ENCODE measurements at regions not wholly inside any gene's neighbourhood (a gene's known extent, or its start where the extent isn't known, plus 50 kb on each side); places are given as distances from the start of the nearest gene placed in this dataset.

GRCh38 chr6:148146717-148147462, 195.7 kb upstream of the SASH1 start:
- Histone ChIP-seq H3K4me3 (ENCODE audit: severe bottlenecking) (no peak overlapping the region), H3K9me3 (ENCODE audit: severe bottlenecking) (no peaks in the 10 kb centered on the region), H3K27me3 (ENCODE audit: insufficient read depth, poor library complexity, severe bottlenecking) (no peaks in the 10 kb centered on the region), H3K27ac (ENCODE audit: poor library complexity, severe bottlenecking) (peak overlapping the region; percentile 88), H3K36me3 (ENCODE audit: low read depth) (no peaks in the 10 kb centered on the region), H3K4me1 (ENCODE audit: insufficient read depth, poor library complexity, severe bottlenecking) (peaks cover 17% of the 10 kb centered on the region)
- TF ChIP-seq CTCF (IDR thresholded peaks at IDR 0.05; ENCODE audit: poor library complexity, severe bottlenecking), result no peak
- DNase-seq (ENCODE audit: low spot score), result peak; percentile 89
- ATAC-seq (ENCODE audit: low read depth), result peak; percentile 99

GRCh38 chr6:148147463-148147830, 195.2 kb upstream of the SASH1 start:
- no peak for TF ChIP-seq CTCF (IDR thresholded peaks at IDR 0.05; ENCODE audit: poor library complexity, severe bottlenecking)
- peak overlapping the region; percentile 88 for H3K27ac ChIP-seq (ENCODE audit: poor library complexity, severe bottlenecking)

GRCh38 chr6:148151896-148152643, 190.6 kb upstream of the SASH1 start:
- Histone ChIP-seq H3K4me3 (ENCODE audit: severe bottlenecking) (no peak overlapping the region), H3K27ac (ENCODE audit: poor library complexity, severe bottlenecking) (no peak overlapping the region), H3K27me3 (ENCODE audit: insufficient read depth, poor library complexity, severe bottlenecking) (no peaks in the 10 kb centered on the region), H3K9me3 (ENCODE audit: severe bottlenecking) (no peaks in the 10 kb centered on the region), H3K4me1 (ENCODE audit: insufficient read depth, poor library complexity, severe bottlenecking) (peaks cover under 1% of the 10 kb centered on the region), H3K36me3 (ENCODE audit: low read depth) (no peaks in the 10 kb centered on the region)
- no peak for TF ChIP-seq CTCF (IDR thresholded peaks at IDR 0.05; ENCODE audit: poor library complexity, severe bottlenecking)
- ATAC-seq (ENCODE audit: low read depth) (no peak), DNase-seq (ENCODE audit: low spot score) (no peak)

More at GRCh38 chr6:148147463-148147830, 195.2 kb upstream of the SASH1 start:
- no peak for DNase-seq (ENCODE audit: low spot score)
- Histone ChIP-seq H3K4me1 (ENCODE audit: insufficient read depth, poor library complexity, severe bottlenecking) (peaks cover 17% of the 10 kb centered on the region), H3K27me3 (ENCODE audit: insufficient read depth, poor library complexity, severe bottlenecking) (no peaks in the 10 kb centered on the region), H3K4me3 (ENCODE audit: severe bottlenecking) (no peak overlapping the region), H3K36me3 (ENCODE audit: low read depth) (no peaks in the 10 kb centered on the region), H3K9me3 (ENCODE audit: severe bottlenecking) (no peaks in the 10 kb centered on the region)
- ATAC-seq (ENCODE audit: low read depth), result no peak

- Histone ChIP-seq H3K27ac (ENCODE audit: poor library complexity, severe bottlenecking) (no peak overlapping the region), H3K27me3 (ENCODE audit: insufficient read depth, poor library complexity, severe bottlenecking) (no peaks in the 10 kb centered on the region), H3K36me3 (ENCODE audit: low read depth) (no peaks in the 10 kb centered on the region), H3K4me1 (ENCODE audit: insufficient read depth, poor library complexity, severe bottlenecking) (no peaks in the 10 kb centered on the region), H3K4me3 (ENCODE audit: severe bottlenecking) (no peak overlapping the region), H3K9me3 (ENCODE audit: severe bottlenecking) (no peaks in the 10 kb centered on the region)
- no peak for DNase-seq (ENCODE audit: low spot score)
- TF ChIP-seq CTCF (IDR thresholded peaks at IDR 0.05; ENCODE audit: poor library complexity, severe bottlenecking), result no peak
- no peak for ATAC-seq (ENCODE audit: low read depth)
These were observed 188.0 kb upstream of the SASH1 start for GRCh38 chr6:148154668-148155067.

- H3K4me1 ChIP-seq (ENCODE audit: insufficient read depth, poor library complexity, severe bottlenecking), result no peaks in the 10 kb centered on the region
- H3K36me3 ChIP-seq (ENCODE audit: low read depth), result no peaks in the 10 kb centered on the region
- H3K9me3 ChIP-seq (ENCODE audit: severe bottlenecking), result no peaks in the 10 kb centered on the region
- TF ChIP-seq CTCF (IDR thresholded peaks at IDR 0.05; ENCODE audit: poor library complexity, severe bottlenecking), result no peak
- no peak overlapping the region for H3K27ac ChIP-seq (ENCODE audit: poor library complexity, severe bottlenecking)
- no peaks in the 10 kb centered on the region for H3K27me3 ChIP-seq (ENCODE audit: insufficient read depth, poor library complexity, severe bottlenecking)
- ATAC-seq (ENCODE audit: low read depth) (no peak), DNase-seq (ENCODE audit: low spot score) (no peak)
- no peak overlapping the region for H3K4me3 ChIP-seq (ENCODE audit: severe bottlenecking)
These were observed 187.3 kb upstream of the SASH1 start for GRCh38 chr6:148155293-148155692.

All from RWPE2 (cell line).